Forelimb muscle (tissue), 1 donor: ENCODE measurements at regions not wholly inside any gene's neighbourhood (a gene's known extent, or its start where the extent isn't known, plus 50 kb on each side); places are given as distances from the start of the nearest gene placed in this dataset.

Source experiments
- DNase-seq: peaks from one replicate; pipeline ENCODE4 v3.0.0-alpha.2; 2013; ENCODE audit warnings: low read depth

DNA sequence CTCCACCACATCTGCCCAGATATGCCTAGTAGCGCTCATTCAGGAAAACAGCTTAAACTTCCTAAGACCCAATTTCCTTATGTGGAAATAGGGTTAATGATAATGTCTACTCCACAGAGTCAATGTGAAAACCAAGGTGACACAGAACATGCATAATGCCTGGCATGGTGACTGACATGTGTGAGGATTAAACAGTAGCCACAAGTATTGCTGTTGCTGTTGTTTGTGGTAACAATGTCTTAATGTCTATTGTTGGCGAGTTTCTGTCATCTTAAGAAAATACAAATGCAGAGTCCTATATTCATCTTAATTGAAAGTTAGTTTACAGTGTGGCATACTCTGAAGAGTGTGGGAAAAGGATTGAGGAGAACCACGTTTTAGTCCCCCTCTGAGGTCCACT is 75.6 kb upstream of the NGF start:
- no peak for DNase-seq

DNA sequence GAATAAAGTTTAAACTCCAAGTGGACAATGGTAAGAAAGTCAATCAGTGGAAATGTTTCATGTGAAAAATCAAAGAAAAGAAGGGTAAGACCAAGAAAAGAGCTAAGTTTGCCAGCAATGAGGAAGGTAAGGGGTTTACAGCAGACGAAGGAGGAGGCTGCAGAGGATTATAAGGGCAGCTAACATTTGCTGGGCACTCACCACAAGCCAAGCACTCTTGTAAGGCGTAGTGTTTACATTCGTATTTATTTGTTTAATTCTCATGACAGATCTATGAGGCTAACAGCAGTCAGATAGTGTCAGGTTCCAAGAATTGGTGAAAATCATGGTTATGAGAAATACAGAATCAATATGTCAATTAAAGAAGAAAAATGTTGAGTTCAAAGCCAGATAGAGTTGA is 75.2 kb upstream of the NGF start:
- DNase-seq: no peak

DNA sequence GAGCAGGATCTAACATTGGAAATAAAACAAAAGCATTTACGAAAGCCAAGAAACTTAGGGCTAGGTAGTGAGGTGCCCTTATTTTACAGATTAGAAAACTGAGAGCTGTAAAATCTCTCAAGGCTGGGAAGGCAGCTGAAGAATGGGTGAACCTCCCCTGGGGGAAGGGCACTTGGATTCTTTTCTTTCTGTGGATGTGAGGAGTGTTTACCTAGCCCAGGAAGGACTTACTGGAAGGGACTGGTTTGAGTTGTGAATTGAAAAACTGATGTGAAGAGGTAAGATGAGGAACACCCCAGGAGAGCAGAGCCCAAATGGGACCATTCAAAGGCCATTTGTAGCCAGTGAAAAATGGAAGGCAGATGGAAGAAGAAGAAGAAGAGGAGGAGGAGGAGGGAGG is 74.7 kb upstream of the NGF start:
- no peak for DNase-seq

DNA sequence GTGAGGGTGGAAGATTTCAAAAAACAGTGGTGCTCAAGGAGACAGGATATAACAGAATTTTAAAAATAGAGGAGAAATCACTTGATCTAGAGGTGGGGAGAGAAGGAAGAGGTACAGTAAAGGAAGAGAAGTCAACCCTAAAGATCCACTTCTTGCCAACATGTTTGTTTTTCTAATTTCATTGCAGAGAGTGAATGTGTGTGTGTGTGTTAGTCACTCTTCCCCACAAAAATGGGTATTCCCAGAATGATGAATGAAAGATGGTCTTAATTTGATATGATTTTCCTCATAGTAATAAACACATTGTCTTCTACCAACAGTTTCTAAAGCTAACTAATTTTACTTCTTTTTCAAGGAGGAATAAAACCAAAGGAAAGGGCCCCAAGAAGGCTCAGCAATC is 74.2 kb upstream of the NGF start:
- no peak for DNase-seq

DNA sequence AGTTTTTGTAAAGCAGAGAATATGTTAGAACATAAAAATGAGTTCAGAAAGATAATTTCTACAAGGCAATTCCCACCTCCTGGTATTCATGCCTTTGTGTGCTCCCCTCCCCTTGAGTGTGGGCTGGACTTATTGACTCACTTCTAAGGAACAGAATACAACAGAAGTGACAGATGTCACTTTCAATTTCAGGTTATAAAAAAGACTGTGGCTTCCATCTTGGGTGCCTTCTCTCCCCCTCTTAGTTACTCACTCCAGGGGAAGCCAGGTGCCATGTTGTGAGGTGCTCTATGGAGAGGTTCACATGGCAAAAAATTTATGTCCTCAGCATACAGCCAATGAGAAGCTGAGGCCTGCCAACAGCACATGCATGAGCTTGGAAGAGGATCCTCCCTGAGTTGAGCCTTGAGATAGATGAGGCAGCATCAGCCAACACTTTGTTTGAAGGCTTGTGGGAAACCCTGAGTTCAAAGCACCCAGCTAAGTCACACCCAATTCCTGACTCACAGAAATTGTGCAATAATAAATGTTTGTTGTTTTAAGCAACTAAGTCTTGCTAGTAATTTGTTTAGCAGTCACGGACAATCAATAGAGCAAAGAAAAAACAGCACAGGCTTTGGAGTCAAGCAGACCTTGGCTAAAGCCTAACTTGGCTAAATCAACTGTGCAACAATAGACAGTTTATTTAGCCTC is 73.5 kb upstream of the NGF start:
- DNase-seq: no peak

DNA sequence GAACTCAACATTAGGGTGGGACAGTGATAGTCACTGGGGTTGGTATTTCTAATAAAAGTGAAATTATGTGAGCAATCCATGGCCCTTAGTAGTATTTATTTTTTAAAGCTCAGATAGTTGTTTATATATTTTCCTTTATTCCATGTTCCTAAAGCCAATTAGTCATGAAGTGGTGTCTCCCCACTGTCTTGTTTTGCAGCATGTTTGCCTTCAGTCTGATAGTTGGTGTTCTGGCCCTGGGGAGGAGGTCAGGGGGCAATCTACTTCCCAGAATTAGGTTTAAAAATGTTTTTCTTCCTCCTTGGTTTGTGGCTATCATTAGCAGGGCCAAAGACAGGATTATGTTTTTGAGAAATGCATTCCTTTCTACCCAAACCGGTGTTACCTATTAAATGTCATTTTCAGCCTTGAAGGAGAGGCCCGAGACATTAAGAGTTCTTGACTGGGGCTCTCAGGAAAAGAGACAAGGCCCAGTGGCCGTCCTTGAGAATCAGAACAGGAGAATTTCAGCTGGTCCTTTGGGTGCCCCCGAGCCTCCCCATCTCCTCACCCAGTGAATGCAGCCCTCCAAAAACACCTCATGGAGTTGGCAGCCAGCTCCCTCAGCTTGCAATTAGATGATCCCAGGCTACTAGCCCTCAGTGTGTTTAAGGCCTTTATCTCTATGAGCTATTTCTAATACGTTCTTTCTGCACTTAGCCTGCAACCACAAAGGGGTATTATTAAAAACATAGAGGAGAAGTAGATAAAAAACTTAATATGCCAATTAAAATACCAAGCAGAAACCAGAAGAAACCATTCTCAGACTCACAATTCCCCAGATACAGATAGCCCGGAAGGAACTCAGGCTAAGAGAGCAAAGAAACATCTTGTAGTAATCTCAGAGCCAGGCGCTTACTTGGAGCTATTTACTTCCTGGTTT is 71.3 kb upstream of the NGF start:
- no peak for DNase-seq

DNA sequence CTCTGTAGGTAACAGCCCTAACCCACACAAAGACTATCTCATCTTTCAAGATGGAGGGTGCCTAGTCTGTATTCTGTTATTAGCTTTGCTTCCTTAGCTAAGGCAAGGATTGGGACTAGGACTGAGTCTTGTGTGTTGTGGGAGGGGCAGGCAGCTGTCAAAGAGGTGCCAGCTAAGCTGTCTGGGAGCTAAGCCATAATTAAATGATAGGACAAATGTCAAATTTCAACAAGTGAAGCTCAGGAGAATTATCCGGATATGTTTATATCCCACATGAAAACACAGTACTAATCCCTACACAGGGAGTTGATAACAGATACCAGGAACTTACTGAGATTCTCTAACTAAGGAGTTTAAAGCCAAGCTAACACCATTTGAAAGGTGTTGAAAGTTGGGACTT is 70.5 kb upstream of the NGF start:
- no peak for DNase-seq

DNA sequence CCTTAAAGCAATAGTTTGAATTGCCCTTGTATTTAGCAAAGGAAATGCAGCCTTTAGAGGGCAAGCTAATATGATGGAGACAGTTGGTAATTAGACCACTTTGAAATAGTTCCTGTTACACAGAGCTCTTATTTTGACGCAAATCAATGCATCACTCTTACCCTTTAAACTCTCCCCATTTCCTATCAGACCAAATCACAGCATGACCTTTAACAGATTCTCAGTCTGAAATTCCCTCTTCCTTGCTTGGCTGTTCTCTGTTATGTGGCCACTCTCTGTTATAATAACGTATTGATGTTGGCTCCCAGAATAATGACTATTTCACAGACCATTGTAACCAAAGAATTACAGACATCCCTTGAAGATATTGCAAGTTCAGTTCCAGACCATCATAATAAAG is 66.9 kb upstream of the NGF start:
- DNase-seq: no peak

DNA sequence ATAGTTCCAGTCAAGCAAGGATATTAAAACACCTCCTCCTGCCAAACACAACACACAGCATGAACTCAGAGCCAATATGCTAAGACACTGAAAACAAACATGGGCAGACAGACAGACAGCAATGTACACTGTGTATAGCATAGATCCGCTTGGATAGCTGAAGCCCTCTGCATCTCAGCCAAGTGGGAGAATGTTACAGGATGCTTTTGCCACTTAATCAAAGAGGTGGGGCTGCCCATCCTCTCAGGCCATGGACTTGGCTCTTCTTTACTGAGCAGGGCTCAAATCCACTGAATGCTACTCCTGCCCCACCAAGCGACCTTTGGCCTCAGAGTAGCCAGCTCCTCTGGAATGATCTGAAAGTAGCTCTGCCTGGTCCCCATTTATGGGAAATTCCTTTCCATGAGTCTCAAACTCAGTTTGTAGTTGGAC is 64.7 kb upstream of the NGF start:
- no peak for DNase-seq

DNA sequence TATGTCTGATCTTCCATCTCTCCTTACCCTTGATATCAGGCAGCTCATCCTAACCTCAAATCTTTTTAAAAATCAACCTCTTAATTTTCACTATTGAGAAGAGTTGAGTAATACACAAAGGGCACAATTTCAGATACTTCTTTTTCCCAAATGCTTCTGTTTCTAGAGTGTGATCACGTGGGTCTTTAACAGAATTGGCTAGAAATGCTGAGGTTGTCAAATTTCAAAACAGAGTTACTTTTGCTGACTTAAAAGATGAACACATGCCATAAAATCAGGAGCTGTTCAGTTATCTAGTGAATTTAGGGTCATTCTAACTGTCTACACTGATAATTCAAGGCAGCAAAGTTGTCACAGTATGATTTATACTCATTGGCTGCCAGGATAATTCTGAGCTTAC is 63.6 kb upstream of the NGF start:
- no peak for DNase-seq

DNA sequence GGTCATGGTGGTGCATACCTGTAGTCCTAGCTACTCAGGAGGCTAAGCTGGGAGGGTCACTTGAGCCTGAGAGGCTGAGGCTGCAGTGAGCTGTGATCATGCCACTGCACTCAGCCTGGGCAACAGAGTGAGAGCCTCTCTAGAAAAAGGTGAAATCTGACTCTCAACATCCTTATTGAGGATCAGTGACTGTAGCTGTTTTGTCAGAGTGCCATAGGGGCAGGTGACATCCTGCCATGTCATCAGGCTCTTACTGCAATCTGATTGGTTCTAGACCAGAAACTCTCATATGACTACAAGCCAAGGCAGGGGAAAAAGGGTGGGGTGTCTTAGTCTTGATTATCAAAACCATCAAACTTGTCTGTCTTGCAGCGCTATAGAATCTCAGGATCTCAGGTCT is 62.8 kb upstream of the NGF start:
- no peak for DNase-seq

DNA sequence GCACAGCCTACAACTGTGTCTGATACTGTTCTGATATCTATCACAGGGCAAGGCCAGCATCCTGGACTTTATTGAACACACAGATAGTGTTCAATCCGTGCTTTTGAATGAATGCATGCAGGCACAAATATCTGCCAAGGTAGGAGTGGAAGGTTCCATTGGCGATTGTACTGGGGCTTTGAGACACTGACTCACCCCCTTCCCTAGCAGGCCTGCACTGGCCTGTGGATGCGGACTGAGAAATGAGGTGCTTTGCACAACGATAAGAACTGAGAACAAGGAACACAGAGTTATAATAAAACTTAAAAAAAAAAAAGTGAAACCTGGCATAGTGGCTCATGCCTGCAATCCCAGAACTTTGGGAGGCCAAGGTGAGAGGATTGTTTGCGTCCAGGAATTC is 62.4 kb upstream of the NGF start:
- no peak for DNase-seq

DNA sequence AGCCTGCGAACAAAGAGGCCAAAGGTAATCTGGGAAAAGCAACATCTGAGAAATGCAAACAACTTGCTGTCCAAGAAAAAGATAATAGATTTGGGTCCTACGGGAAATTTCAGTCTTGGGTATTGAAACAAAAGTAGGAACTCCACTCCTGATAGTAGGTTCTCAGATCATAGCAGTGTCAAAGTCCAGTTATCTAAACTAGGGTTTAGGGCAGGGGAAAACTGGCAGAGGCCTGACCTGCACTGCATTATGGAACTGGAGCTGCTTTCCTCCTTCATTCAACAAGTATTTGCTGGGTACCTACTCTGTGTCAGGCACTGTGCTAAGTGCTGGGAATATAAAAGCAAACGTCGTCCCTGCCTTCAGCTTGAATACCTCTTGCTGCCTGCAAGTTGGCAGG is 60.7 kb upstream of the NGF start:
- DNase-seq: no peak
